Breast epithelium (tissue), 4 donors: ENCODE measurements at regions not wholly inside any gene's neighbourhood (a gene's known extent, or its start where the extent isn't known, plus 50 kb on each side); places are given as distances from the start of the nearest gene placed in this dataset.

ENCODE experiments used
- DNase-seq, 2 donors: peaks; one replicate each; pipeline ENCODE4 v3.0.0-alpha.2; 2019; ENCODE audit warnings: low spot score in 2 of 2
- H3K27ac ChIP-seq, 2 donors: fragments of 200-600 bp; sonication (generic) in 1 of 2; one replicate each; pipeline ENCODE4 v1.5.1; 2016 to 2019; ENCODE audit warnings: mild to moderate bottlenecking in 1 of 2
- H3K27me3 ChIP-seq, 2 donors: fragments of 200-600 bp; sonication (generic) in 1 of 2; one replicate each; pipeline versions ENCODE4 v1.5.1 to v1.6.0; 2017 to 2019; ENCODE audit warnings: control low read depth in 1 of 2, mild to moderate bottlenecking in 1 of 2
- H3K36me3 ChIP-seq: fragments of 200-600 bp; one replicate; pipeline ENCODE4 v1.5.1; 2019
- H3K4me1 ChIP-seq, 2 donors: fragments of 200-600 bp; sonication (generic); one replicate each; pipeline ENCODE4 v1.5.1; 2016 to 2019; ENCODE audit warnings: control low read depth in 1 of 2
- H3K4me3 ChIP-seq, 3 donors: fragments of 200-600 bp; sonication (generic); 1 replicate in 2 of 3; 2 replicates in 1 of 3; pipeline ENCODE4 v1.5.1; 2016 to 2019; ENCODE audit warnings: mild to moderate bottlenecking in 3 of 3, moderate library complexity in 2 of 3
- H3K9me3 ChIP-seq, 2 donors: fragments of 200-600 bp; sonication (generic) in 1 of 2; one replicate each; pipeline ENCODE4 v1.5.1; 2016 to 2019; ENCODE audit warnings: control low read depth in 1 of 2
- CTCF ChIP-seq, 3 donors: fragments of 450-650 bp; IDR thresholded peaks; one replicate each; pipeline ENCODE4 v1.5.1; 2016 to 2017; ENCODE audit warnings: antibody characterized with exemption in 3 of 3, mild to moderate bottlenecking in 3 of 3, moderate library complexity in 3 of 3
- POLR2A ChIP-seq: fragments of 450-650 bp; IDR thresholded peaks from one replicate; pipeline ENCODE4 v1.6.1; 2016; ENCODE audit warnings: antibody characterized with exemption, mild to moderate bottlenecking, moderate library complexity
- POLR2AphosphoS5 ChIP-seq, 3 donors: sonication (generic); formaldehyde crosslinking; IDR thresholded peaks; one replicate each; pipeline ENCODE4 v1.6.1; 2017; ENCODE audit warnings: antibody characterized with exemption in 3 of 3
- intact Hi-C: fragments of 100-400 bp; cut with DNase I; formaldehyde crosslinking; loops from one replicate; pipeline ENCODE4 v1.15.1; 2023; ENCODE audit warnings: low total_unique reads

- no peak for DNase-seq
- Histone ChIP-seq H3K4me1 (no peaks in the 10 kb centered on the region), H3K4me3 (no peak overlapping the region), H3K36me3 (no peaks in the 10 kb centered on the region), H3K9me3 (no peaks in the 10 kb centered on the region), H3K27me3 (peaks cover 0 to 6% of the 10 kb centered on the region in 2 donors), H3K27ac (no peak overlapping the region)
- intact Hi-C loops: no loop called here
- TF ChIP-seq POLR2AphosphoS5 (IDR thresholded peaks at IDR 0.05) (no peak), CTCF (IDR thresholded peaks at IDR 0.05) (no peak), POLR2A (no peak)
These were observed 103.7 kb downstream of the APOB start for GRCh38 chr2:20939931-20940795.

- Histone ChIP-seq H3K36me3 (no peaks in the 10 kb centered on the region), H3K27ac (no peak overlapping the region), H3K9me3 (no peaks in the 10 kb centered on the region), H3K4me1 (no peaks in the 10 kb centered on the region), H3K4me3 (no peak overlapping the region), H3K27me3 (peaks cover 0 to 5% of the 10 kb centered on the region in 2 donors)
- TF ChIP-seq POLR2A (no peak), CTCF (IDR thresholded peaks at IDR 0.05) (no peak), POLR2AphosphoS5 (IDR thresholded peaks at IDR 0.05) (no peak)
- intact Hi-C loops: no loop called here
- DNase-seq: no peak
These were observed 106.5 kb downstream of the APOB start for GRCh38 chr2:20937353-20937752.

- Histone ChIP-seq H3K4me3 (no peak overlapping the region), H3K36me3 (no peaks in the 10 kb centered on the region), H3K4me1 (no peaks in the 10 kb centered on the region), H3K9me3 (no peaks in the 10 kb centered on the region), H3K27me3 (no peaks in the 10 kb centered on the region), H3K27ac (no peak overlapping the region)
- TF ChIP-seq POLR2A (no peak), POLR2AphosphoS5 (IDR thresholded peaks at IDR 0.05) (no peak), CTCF (IDR thresholded peaks at IDR 0.05) (no peak)
- intact Hi-C loops: no loop called here
- DNase-seq: no peak
These were observed 108.6 kb downstream of the APOB start for GRCh38 chr2:20935168-20935775.

GRCh38 chr2:20934236-20934635, 109.6 kb downstream of the APOB start:
- no peak for DNase-seq
- TF ChIP-seq POLR2AphosphoS5 (IDR thresholded peaks at IDR 0.05): no peak
- no peak for TF ChIP-seq CTCF (IDR thresholded peaks at IDR 0.05)
- TF ChIP-seq POLR2A: no peak
- no peaks in the 10 kb centered on the region for H3K36me3 ChIP-seq
- H3K4me3 ChIP-seq: no peak overlapping the region
- H3K27ac ChIP-seq: no peak overlapping the region
- intact Hi-C loops: no loop called here
- H3K27me3 ChIP-seq: no peaks in the 10 kb centered on the region
- no peaks in the 10 kb centered on the region for H3K4me1 ChIP-seq
- no peaks in the 10 kb centered on the region for H3K9me3 ChIP-seq

GRCh38 chr2:20933714-20934113, 110.2 kb downstream of the APOB start:
- Histone ChIP-seq H3K4me3 (no peak overlapping the region), H3K27ac (no peak overlapping the region), H3K9me3 (peaks cover 0 to under 1% of the 10 kb centered on the region in 2 donors), H3K27me3 (no peaks in the 10 kb centered on the region), H3K4me1 (no peaks in the 10 kb centered on the region), H3K36me3 (no peaks in the 10 kb centered on the region)
- DNase-seq: no peak
- TF ChIP-seq POLR2AphosphoS5 (IDR thresholded peaks at IDR 0.05) (no peak), POLR2A (no peak)
- intact Hi-C loops: no loop called here
